Skin of body (tissue), 1 donor: ENCODE measurements at regions not wholly inside any gene's neighbourhood (a gene's known extent, or its start where the extent isn't known, plus 50 kb on each side); places are given as distances from the start of the nearest gene placed in this dataset.

Experiments
- DNase-seq: peaks from one replicate; lab custom pipeline; 2025; lab: John Stamatoyannopoulos, UW

DNA sequence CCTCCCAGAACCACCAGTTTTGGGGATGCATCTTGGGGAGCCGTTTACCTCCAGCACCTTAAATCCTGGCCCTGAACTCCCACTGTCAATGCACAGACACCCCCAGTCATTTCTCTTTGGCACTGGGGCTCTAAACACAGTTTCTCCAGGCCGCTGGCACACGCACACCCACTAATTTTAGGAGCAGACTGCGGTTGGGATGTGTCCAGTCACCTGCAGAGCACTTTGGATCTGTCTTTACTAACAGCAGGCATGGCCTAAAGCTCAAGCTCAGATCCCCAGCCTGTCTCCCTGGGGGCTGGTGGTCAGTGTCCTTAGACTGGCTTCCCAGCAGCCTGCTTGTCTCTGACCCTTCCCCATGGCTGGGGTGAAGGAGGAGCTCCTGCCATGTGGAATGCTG lies 49.9 kb downstream of the SYNE3 start:
- no peak for DNase-seq

- no peak for DNase-seq
These were observed 50.5 kb downstream of the SYNE3 start for GRCh38 chr14:95465936-95466335.

GRCh38 chr14:95465358-95465757 lies 51.1 kb downstream of the SYNE3 start:
- DNase-seq: no peak

GRCh38 chr14:95464514-95464913 lies 51.9 kb downstream of the SYNE3 start:
- DNase-seq: no peak

DNA sequence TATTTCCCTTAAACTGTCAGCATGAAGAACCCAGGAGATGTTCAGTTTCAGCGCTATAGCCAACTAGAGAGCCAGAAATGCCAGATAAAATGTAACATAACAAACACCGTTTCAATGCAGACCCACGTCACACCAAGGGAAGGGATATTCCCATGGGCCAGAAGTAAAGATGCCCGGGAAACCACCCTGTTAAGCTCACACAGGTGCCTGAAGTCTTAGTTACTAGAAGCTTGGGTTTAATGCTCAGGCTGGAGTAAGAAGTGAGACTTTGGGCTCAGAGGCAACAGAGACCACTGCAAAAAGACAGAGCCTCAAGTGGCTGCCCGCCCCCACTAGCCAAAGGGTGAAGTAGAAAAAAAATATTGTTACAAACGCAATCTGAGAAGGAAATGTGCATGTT lies 52.3 kb downstream of the SYNE3 start:
- no peak for DNase-seq

GRCh38 chr14:95463171-95463901 lies 53.1 kb downstream of the SYNE3 start:
- no peak for DNase-seq

- DNase-seq: no peak
These were observed 54.0 kb downstream of the SYNE3 start for GRCh38 chr14:95462491-95462890.

DNA sequence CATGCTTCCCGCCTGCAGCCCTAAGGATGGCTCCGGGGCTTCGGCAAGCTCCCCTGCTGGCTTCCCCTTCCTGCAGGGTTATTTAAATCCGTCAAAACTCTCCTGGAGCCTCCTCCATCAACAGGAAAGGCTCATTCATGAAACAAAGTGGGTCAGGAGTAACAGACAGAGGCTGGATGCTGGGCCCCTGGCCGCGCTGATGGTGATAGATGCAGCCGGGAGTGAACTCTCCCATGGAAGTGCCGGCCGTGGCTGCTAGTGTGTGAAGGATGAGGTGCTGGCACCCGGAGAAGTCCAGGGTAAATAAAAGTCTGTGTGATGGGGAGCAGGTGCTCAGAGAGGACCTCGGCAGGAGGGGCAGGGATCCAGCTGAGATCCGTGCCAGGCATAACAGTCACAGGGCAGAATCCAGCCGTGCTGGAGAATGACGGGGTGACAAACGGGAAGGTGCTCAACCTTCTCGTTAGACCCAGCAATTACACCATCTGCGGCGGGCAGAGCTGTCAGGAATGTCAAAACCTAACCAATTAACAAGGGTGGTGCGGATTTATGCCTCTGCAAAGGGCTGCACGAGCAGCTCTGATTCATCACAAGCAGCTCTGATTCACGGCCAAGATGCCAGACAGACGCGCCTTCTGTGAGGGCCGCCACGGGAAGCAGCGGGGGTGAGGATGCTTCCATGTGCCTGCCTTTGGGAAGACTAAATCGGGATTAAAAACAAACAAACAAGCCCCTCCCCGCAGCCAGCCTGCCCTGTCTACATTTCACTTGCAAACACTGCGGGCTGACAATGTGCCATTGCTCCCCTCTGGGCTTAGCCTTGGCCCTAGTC lies 55.6 kb downstream of the SYNE3 start:
- no peak for DNase-seq

DNA sequence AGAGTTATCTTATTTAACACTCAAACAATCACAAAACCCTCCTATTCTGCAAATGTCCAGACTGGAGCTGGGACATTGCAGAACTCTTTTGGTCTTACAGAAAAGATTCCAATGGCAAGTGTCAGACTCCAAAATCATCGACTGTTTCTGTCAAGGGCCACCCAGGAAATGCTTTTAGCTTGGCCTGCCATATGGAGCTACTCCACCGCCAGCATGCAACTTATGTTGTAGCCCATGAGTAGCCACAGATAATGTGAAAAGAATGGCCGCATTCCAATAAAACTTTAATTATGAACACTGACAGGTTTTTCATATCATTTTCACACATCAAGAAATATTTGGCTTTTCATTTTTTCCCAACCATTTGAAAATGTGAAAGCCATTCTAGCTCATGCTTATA lies 57.5 kb downstream of the SYNE3 start:
- no peak for DNase-seq

- DNase-seq: no peak
These were observed 58.0 kb downstream of the SYNE3 start for GRCh38 chr14:95458459-95458858.

GRCh38 chr14:95456281-95456680 lies 60.2 kb downstream of the SYNE3 start:
- DNase-seq: no peak

DNA sequence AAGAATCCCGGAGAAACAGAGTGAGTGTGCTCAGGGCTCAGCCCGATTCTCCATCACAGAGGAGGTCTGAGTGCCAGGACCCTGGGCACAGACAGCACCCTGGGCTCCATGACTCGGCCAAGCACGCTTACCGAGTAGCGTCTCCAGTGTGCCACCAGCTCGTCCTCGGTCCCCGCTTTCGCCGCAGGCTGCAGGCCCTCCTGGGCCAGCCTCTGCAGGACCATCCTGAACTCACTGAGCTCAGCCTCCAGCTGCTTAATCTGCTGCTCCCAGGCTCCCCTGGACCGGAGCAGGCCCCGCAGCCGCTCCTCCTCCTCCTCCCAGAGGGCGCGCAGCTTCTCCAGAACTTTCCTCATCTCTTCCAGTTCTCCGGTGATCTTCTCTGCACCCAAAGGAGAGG lies 61.2 kb downstream of the SYNE3 start:
- no peak for DNase-seq

- no peak for DNase-seq
These were observed 62.8 kb downstream of the SYNE3 start for GRCh38 chr14:95453713-95453980.

GRCh38 chr14:95452893-95453712 lies 63.3 kb downstream of the SYNE3 start:
- no peak for DNase-seq

- DNase-seq: no peak
These were observed 64.1 kb downstream of the SYNE3 start for GRCh38 chr14:95452176-95452892.

- DNase-seq: no peak
These were observed 67.3 kb downstream of the SYNE3 start for GRCh38 chr14:95449131-95449530.

- DNase-seq: no peak
These were observed 70.0 kb downstream of the SYNE3 start for GRCh38 chr14:95446470-95446869.

DNA sequence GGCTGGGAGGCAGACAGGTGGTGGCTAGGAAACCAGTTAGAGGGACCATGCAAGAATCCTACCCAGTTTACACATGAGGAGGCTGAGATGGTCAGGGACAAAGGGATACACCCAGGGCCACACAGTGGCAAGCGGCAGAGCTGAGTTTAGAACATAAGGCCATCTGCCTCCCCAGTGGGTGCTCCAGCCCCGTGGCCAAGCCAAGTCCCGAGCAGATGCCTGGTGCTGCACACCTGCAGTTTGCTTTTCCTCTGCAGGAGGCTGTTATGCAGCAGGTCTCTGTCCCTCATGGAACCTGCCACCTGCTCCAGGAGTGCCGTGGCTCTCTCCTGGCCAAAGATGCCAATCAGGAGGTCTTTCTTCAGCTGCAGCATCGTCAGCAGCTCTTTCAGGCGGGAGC lies 70.8 kb downstream of the SYNE3 start:
- no peak for DNase-seq

DNA sequence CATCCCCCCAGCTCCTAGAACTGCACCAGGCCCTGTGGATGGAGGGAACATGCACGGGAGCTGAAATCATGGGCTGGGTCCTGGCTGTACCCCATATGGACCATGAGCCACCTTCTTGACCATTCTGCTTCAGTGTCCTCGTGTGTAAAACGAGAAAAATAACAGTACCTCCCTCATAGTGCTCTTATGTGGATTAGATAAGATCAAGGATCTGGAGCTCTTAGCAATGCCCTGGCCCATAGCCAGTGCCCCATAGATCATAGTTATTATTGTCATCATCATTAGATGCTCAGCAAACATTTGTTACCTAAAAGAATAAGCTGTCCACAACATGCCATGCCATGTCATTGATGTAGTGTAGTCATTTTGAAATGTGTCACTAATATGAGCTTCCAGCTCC lies 71.3 kb downstream of the SYNE3 start:
- no peak for DNase-seq

DNA sequence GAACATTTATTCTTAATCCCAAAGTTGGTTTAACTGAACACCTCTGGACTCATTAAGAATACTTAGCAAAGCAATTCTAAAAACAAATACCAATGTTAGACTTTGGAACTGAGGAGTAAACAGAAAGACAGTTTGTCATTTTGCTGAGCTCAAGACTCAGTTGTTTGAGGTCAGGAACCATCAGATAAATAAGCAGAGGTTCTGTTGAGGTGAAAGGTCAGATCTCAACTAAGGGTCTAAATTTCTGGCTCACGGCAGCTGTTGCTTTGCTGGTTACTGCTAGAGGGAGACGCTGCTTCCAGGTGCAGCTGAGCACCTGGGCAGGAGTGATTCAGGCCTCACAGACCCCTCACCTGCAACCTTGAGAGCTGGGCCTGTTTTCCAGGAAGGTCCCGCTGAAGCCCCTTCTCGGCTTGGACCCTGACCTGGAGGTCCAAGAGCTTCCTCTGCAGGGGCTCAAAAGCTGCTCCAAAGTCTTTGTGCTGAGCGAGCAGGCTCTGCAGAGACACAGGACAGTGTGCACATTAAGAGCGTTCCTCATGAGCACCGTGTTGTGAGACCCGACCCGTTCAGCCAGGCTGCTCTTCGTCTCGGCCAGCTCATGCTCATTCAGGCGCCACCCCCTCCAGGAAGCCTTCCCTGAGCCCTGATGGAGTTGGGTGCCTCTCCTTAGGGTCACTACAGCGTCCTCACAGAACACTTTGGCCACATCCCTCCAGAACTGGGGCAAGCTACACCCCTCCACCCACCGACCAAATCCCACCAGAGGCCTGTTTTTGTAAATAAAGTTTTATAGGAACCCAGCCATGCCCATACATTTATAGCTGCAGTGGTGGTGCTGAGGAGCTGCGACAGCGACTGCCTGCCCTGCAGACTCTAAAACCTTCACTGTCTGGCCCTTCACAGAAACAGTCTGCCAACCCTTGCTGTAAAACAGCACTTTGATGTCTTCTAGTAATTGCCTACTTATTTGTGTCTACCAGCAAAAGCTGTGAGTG lies 72.0 kb downstream of the SYNE3 start:
- no peak for DNase-seq
